NCI-H510A (cell line): ENCODE measurements at regions not wholly inside any gene's neighbourhood (a gene's known extent, or its start where the extent isn't known, plus 50 kb on each side); places are given as distances from the start of the nearest gene placed in this dataset.
A peak's percentile ranks its signal among the peaks of the same experiment; 100 is the strongest.
"Not testable (repeated sequence)": the region's sequence is repeated elsewhere in the genome, so short reads cannot be mapped to it uniquely, and the experiment has no call there.

ENCODE experiments used
- DNase-seq: peaks from one replicate; lab custom pipeline; 2025; lab: John Stamatoyannopoulos, UW

DNA sequence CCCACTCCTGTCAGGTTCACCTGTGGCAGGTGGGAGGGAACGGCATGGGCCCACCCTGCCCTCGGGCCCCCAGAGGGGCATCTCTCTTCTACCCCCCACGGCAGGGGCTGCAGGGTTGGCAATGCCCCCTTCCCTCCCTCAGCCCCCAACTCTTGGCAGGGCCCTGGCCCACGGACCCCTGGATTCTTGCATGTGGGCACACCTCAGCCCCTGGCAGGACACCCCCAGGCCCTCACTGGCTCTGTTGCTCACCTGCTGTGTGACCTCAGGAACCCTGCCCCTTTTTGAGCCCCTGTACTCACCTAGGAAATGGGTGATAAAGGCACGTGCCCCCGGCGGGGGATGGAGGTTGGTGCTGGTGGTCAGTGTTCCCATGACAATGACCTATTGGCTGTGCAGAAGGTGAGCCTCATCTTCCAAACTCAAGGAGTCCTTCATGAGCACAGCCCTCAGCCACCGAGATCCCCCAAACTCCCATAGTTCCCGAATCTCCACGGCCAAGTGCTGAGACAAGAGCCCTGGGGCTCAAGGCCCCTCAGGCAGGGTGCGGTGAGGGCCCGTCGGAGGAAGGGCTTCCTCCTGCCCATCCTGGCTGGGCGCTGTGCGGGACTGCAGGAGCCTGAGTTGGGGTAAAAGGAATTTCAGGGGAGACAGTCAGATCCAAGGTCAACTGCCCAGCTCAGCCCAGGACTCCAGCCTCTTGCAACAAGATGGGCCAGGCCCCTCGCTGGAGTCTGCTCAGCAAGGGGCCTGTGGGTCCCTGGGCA is 198.2 kb downstream of the IGLL1 start:
- no peak for DNase-seq

GRCh38 chr22:23380911-23381310 is 199.2 kb downstream of the IGLL1 start:
- no peak for DNase-seq

DNA sequence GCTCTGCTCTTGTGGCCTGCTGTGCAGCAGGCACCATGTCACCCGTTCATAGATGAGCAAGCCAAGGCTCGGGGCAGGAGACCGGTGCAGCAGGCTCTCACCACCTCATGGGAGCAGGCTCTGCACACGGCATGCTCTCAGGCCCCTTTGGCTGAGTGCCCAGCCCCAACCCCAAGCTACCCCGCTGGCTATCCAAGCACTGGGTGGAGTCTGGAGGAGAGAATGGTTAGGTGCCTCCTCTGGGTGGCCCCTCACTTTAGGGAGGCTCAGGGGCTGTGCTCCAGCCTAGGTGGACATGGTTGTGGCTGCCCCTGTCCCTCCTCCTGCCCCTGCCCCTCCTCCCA is 199.9 kb downstream of the IGLL1 start:
- DNase-seq, result peak; percentile 33

GRCh38 chr22:23379540-23380229 is 199.4 kb downstream of the BCR start:
- DNase-seq, result not testable (repeated sequence)

- no peak for DNase-seq
These were observed 197.5 kb downstream of the BCR start for GRCh38 chr22:23377767-23378166.

DNA sequence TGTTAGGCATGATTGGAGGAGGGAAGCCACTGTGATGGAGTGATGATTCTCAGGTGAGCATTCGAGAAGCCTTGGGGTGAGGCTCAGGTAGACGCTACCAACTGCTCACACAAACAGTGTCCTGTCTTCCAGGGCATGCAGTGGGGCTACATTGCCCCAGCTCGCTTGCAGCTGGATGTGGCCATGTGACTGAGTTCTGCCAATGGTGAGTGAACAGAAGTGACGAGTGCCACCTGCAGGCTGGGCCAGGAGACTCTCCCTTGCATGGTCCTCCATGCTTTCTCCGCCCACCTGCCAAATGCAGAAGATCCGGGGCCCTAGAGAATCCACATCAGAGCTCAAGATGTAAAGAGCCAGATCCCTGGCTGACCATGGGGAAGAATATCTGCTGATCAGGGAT is 195.9 kb downstream of the BCR start:
- DNase-seq, result no peak

GRCh38 chr22:23375031-23375827 is 194.9 kb downstream of the BCR start:
- DNase-seq, result no peak

GRCh38 chr22:23373601-23374000 is 193.3 kb downstream of the BCR start:
- no peak for DNase-seq

GRCh38 chr22:23370251-23370650 is 189.9 kb downstream of the BCR start:
- no peak for DNase-seq

- no peak for DNase-seq
These were observed 188.9 kb downstream of the BCR start for GRCh38 chr22:23369054-23369685.
